ENCODE measurements at regions not wholly inside any gene's neighbourhood (a gene's known extent, or its start where the extent isn't known, plus 50 kb on each side); places are given as distances from the start of the nearest gene placed in this dataset.

- TF ChIP-seq CTCF (IDR thresholded peaks at IDR 0.05; ENCODE audit: borderline replicate concordance, extremely low read depth, low read length, poor library complexity, severe bottlenecking) (no peak), EZH2 (IDR thresholded peaks at IDR 0.05; ENCODE audit: borderline replicate concordance, low read depth, low read length, severe bottlenecking) (no peak)
These were observed 1965.8 kb downstream of the C4orf33 start for GRCh38 chr4:131061734-131062133.

Measured in DND-41 (cell line).